ENCODE measurements at regions not wholly inside any gene's neighbourhood (a gene's known extent, or its start where the extent isn't known, plus 50 kb on each side); places are given as distances from the start of the nearest gene placed in this dataset.
A peak's percentile ranks its signal among the peaks of the same experiment; 100 is the strongest.

DNA sequence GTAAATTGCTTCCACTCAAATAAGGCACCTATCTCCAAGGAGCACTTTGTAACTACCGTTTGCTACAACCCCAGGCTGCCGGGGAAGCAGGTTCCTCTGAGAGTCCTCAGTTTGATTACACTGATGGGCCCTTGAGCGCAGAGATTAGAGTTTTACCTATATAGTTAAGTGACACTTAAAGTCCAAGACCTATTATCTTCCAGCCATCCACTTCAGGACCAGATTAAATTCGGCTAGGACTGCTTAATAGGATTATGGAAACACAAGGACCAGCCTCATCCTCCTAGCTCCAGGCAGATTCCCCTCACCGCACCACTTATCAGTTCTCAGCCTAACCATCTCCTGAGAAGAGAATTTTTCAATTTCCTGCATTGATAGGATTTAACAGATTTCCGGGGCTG lies 64.7 kb upstream of the TIAM2 start:
- Mint-ChIP-seq H3K27ac (ENCODE audit: unreplicated experiment) (no peak overlapping the region), H3K4me3 (ENCODE audit: unreplicated experiment) (no peak overlapping the region), H3K27me3 (ENCODE audit: insufficient read depth, unreplicated experiment) (no peaks in the 10 kb centered on the region), H3K36me3 (ENCODE audit: insufficient read depth, unreplicated experiment) (peaks cover 6% of the 10 kb centered on the region), H3K9me3 (ENCODE audit: unreplicated experiment) (peaks cover 7% of the 10 kb centered on the region), H3K4me1 (ENCODE audit: low read depth, unreplicated experiment) (peaks cover 24% of the 10 kb centered on the region)
- no peaks in the 10 kb centered on the region for H3K27me3 ChIP-seq (replicated peaks; ENCODE audit: control insufficient read depth, insufficient read depth, low read length)
- H3K36me3 ChIP-seq (ENCODE audit: control insufficient read depth, insufficient read depth, low read length), result no peaks in the 10 kb centered on the region
- ChIA-PET CTCF (interaction anchor here (0.7 to 1.8 kb wide), 2 partner anchors 63 to 285 kb away, joined by 4 to 5 read pairs; no protein-coding TSS in a partner anchor), POLR2A (no interaction called here)
- no TSS peak for BruUV-seq (replicated peaks)
- DNase-seq, result no peak
- H3K9me3 ChIP-seq, result no peaks in the 10 kb centered on the region
- intact Hi-C loops (cut with micrococcal nuclease; ENCODE audit: unreplicated experiment), result no loop called here
- H3K4me3 ChIP-seq (ENCODE audit: low read depth, low read length), result no peak overlapping the region
- H3K4me1 ChIP-seq, result peaks cover 27% of the 10 kb centered on the region
- TF ChIP-seq, protein P1, sequence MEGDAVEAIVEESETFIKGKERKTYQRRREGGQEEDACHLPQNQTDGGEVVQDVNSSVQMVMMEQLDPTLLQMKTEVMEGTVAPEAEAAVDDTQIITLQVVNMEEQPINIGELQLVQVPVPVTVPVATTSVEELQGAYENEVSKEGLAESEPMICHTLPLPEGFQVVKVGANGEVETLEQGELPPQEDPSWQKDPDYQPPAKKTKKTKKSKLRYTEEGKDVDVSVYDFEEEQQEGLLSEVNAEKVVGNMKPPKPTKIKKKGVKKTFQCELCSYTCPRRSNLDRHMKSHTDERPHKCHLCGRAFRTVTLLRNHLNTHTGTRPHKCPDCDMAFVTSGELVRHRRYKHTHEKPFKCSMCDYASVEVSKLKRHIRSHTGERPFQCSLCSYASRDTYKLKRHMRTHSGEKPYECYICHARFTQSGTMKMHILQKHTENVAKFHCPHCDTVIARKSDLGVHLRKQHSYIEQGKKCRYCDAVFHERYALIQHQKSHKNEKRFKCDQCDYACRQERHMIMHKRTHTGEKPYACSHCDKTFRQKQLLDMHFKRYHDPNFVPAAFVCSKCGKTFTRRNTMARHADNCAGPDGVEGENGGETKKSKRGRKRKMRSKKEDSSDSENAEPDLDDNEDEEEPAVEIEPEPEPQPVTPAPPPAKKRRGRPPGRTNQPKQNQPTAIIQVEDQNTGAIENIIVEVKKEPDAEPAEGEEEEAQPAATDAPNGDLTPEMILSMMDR (IDR thresholded peaks at IDR 0.05; ENCODE audit: insufficient read depth in 1 of 2, low read depth in 1 of 2, low read length in 1 of 2, severe bottlenecking in 1 of 2, unreplicated experiment in 1 of 2), result no peak

DNA sequence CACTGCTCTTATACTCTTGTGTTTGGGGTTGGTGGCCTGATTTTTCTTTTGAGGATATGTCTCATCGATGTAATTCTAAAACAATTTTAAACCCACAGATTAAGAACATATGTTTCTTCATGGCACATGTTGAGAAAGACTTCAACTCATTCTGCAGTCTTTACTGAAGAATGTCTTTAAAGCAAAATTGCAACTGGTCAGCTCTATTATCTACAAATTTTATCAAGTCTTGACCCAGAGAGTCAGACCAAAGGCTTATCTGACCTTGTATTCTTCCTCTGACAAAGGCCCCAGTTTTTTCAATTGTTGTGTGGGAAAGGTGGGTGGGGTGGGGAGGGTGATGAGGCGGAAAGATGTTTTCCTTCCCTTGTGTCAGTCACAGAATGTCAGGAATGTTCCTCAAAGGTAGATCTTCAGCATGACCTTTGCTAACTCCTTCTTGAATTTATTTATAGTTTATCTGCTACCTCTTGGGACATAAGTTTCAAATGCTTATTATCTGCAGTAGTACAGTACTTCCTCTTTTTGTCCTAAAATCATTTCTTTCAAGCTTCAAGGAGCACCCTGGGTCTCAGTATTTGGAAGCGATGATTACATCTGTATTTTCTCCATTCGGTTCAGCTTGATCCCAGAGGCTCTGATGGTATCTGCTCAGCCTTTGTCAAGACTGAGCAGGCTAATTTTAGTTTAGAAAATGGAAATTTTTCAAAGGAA lies 63.2 kb upstream of the TIAM2 start:
- TF ChIP-seq, protein P1 (IDR thresholded peaks at IDR 0.05; ENCODE audit: insufficient read depth in 1 of 2, low read depth in 1 of 2, low read length in 1 of 2, severe bottlenecking in 1 of 2, unreplicated experiment in 1 of 2), result no peak
- Histone ChIP-seq H3K4me3 (ENCODE audit: low read depth, low read length) (no peak overlapping the region), H3K36me3 (ENCODE audit: control insufficient read depth, insufficient read depth, low read length) (no peaks in the 10 kb centered on the region), H3K4me1 (peaks cover 27% of the 10 kb centered on the region), H3K27me3 (replicated peaks; ENCODE audit: control insufficient read depth, insufficient read depth, low read length) (no peaks in the 10 kb centered on the region), H3K9me3 (no peaks in the 10 kb centered on the region)
- Mint-ChIP-seq H3K27ac (ENCODE audit: unreplicated experiment) (peak overlapping the region; percentile 58), H3K27me3 (ENCODE audit: insufficient read depth, unreplicated experiment) (no peaks in the 10 kb centered on the region), H3K9me3 (ENCODE audit: unreplicated experiment) (peaks cover 9% of the 10 kb centered on the region), H3K4me3 (ENCODE audit: unreplicated experiment) (no peak overlapping the region), H3K36me3 (ENCODE audit: insufficient read depth, unreplicated experiment) (peaks cover 6% of the 10 kb centered on the region), H3K4me1 (ENCODE audit: low read depth, unreplicated experiment) (peaks cover 24% of the 10 kb centered on the region)
- ChIA-PET CTCF (interaction anchor here (0.7 to 1.6 kb wide), 3 partner anchors 64 to 256 kb away, joined by 3 to 4 read pairs (median 4); no protein-coding TSS in a partner anchor), POLR2A (no interaction called here)
- DNase-seq, result peak; percentile 43 to 53
- intact Hi-C loops (cut with micrococcal nuclease; ENCODE audit: unreplicated experiment), result loop anchor here (1.0 kb wide), 1 partner anchor 242 kb away; no protein-coding TSS in a partner anchor
- BruUV-seq (replicated peaks), result no TSS peak

DNA sequence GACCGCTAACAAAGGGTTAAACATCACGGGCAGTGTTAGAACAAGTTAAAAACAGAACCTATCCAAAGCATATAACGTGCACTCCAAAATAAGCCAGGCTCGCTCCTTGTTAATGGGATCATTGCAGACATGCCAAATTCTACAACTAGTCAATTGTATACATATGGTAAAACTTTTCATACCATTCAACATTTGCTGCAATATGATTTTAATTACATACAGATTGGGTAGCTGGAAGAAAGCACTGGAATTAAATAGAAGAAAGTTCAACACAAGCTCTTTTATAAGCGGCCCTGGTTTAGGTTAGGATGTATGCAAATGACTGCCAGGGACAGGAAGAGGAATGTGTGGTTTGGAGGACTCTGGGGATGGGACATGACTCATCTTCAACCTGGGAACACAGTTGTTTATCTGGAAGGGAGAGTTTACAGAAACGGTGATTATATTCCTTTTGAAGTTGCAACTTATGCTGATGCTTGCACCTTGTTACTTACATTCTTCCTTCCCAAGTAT lies 62.5 kb upstream of the TIAM2 start:
- Mint-ChIP-seq H3K4me3 (ENCODE audit: unreplicated experiment) (peak overlapping the region; percentile 21), H3K9me3 (ENCODE audit: unreplicated experiment) (peaks cover 9% of the 10 kb centered on the region), H3K4me1 (ENCODE audit: low read depth, unreplicated experiment) (peaks cover 24% of the 10 kb centered on the region), H3K36me3 (ENCODE audit: insufficient read depth, unreplicated experiment) (peaks cover 6% of the 10 kb centered on the region), H3K27ac (ENCODE audit: unreplicated experiment) (peak overlapping the region; percentile 58), H3K27me3 (ENCODE audit: insufficient read depth, unreplicated experiment) (no peaks in the 10 kb centered on the region)
- TF ChIP-seq, protein P1 (IDR thresholded peaks at IDR 0.05; ENCODE audit: insufficient read depth in 1 of 2, low read depth in 1 of 2, low read length in 1 of 2, severe bottlenecking in 1 of 2, unreplicated experiment in 1 of 2), result no peak
- peaks cover 27% of the 10 kb centered on the region for H3K4me1 ChIP-seq
- CTCF ChIA-PET, result interaction anchor here (1.5 to 1.6 kb wide), 2 partner anchors 64 to 257 kb away, joined by 3 to 4 read pairs; no protein-coding TSS in a partner anchor
- no peaks in the 10 kb centered on the region for H3K27me3 ChIP-seq (replicated peaks; ENCODE audit: control insufficient read depth, insufficient read depth, low read length)
- no peaks in the 10 kb centered on the region for H3K36me3 ChIP-seq (ENCODE audit: control insufficient read depth, insufficient read depth, low read length)
- no peaks in the 10 kb centered on the region for H3K9me3 ChIP-seq
- no peak overlapping the region for H3K4me3 ChIP-seq (ENCODE audit: low read depth, low read length)
- intact Hi-C loops (cut with micrococcal nuclease; ENCODE audit: unreplicated experiment), result loop anchor here (1.0 kb wide), 1 partner anchor 242 kb away; no protein-coding TSS in a partner anchor
- DNase-seq, result peak in 1 of 2 experiments; percentile 19
- BruUV-seq (replicated peaks), result no TSS peak
- POLR2A ChIA-PET, result no interaction called here
